ENCODE measurements at regions not wholly inside any gene's neighbourhood (a gene's known extent, or its start where the extent isn't known, plus 50 kb on each side); places are given as distances from the start of the nearest gene placed in this dataset.

DNA sequence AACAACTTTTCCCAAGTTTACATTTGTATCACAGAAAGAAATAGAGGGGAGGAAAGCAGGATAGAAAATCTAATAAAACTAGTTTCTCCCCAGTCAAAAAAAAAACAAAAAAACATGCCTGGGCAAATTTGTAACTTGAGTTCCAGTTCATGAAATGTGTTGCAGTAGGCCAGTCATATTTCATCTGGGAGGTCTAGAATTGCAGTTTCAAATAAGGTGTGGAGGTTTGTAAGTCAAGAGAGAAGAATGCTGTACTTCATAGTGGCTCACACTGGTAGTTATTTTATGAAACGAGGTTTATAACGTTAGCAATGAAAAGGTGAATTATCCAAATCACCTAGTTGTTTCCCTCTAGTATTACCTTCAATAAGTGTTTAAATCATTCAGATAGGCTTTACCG, 1313.9 kb upstream of the SLC39A10 start:
- Histone ChIP-seq H3K9me2 (ENCODE audit: insufficient read depth) (no peaks in the 10 kb centered on the region), H3K36me3 (ENCODE audit: control insufficient read depth in 1 of 2, insufficient read depth in 2 of 2, low read length in 2 of 2) (no peaks in the 10 kb centered on the region), H2AFZ (ENCODE audit: low read depth, low read length, poor library complexity, severe bottlenecking) (no peak overlapping the region), H3K4me3 (replicated peaks in 1 of 2; ENCODE audit: low read depth in 1 of 2, low read length in 2 of 2) (no peak overlapping the region), H3K4me2 (ENCODE audit: low read length) (no peak overlapping the region), H3K4me1 (ENCODE audit: control insufficient read depth in 1 of 2, insufficient read depth in 2 of 2, low read length in 2 of 2) (no peaks in the 10 kb centered on the region), H3K27ac (ENCODE audit: low read depth, low read length) (no peak overlapping the region), H3K9me3 (ENCODE audit: control insufficient read depth in 1 of 2, insufficient read depth in 1 of 2, low read depth in 1 of 2, low read length in 2 of 2) (no peaks in the 10 kb centered on the region), H3K9ac (ENCODE audit: low read length) (no peak overlapping the region), H4K20me1 (ENCODE audit: insufficient read depth) (no peaks in the 10 kb centered on the region), H3K79me2 (ENCODE audit: insufficient read depth, low read length) (no peaks in the 10 kb centered on the region), H3K27me3 (ENCODE audit: insufficient read depth, low read length) (no peaks in the 10 kb centered on the region)
- TF ChIP-seq, protein P1, sequence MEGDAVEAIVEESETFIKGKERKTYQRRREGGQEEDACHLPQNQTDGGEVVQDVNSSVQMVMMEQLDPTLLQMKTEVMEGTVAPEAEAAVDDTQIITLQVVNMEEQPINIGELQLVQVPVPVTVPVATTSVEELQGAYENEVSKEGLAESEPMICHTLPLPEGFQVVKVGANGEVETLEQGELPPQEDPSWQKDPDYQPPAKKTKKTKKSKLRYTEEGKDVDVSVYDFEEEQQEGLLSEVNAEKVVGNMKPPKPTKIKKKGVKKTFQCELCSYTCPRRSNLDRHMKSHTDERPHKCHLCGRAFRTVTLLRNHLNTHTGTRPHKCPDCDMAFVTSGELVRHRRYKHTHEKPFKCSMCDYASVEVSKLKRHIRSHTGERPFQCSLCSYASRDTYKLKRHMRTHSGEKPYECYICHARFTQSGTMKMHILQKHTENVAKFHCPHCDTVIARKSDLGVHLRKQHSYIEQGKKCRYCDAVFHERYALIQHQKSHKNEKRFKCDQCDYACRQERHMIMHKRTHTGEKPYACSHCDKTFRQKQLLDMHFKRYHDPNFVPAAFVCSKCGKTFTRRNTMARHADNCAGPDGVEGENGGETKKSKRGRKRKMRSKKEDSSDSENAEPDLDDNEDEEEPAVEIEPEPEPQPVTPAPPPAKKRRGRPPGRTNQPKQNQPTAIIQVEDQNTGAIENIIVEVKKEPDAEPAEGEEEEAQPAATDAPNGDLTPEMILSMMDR (IDR thresholded peaks at IDR 0.05 in 2 of 3, conservative IDR thresholded peaks at IDR 0.05 in 1 of 3; ENCODE audit: borderline replicate concordance in 1 of 3, insufficient read depth in 1 of 3, low read depth in 2 of 3, low read length in 2 of 3) = no peak
- TF ChIP-seq POLR2A (IDR thresholded peaks at IDR 0.05; ENCODE audit: borderline replicate concordance, extremely low read depth, insufficient read depth, insufficient read length) (no peak), JUND (IDR thresholded peaks at IDR 0.05) (no peak), ZNF274 (IDR thresholded peaks at IDR 0.05; ENCODE audit: low read depth, low read length) (no peak), ZFX (IDR thresholded peaks at IDR 0.05) (no peak), EZH2phosphoT487 (IDR thresholded peaks at IDR 0.05; ENCODE audit: borderline replicate concordance) (no peak), TCF7L2 (IDR thresholded peaks at IDR 0.05; ENCODE audit: borderline replicate concordance, extremely low read depth, insufficient read depth, insufficient read length) (no peak), FOSL1 (IDR thresholded peaks at IDR 0.05; ENCODE audit: low read depth) (no peak), REST (IDR thresholded peaks at IDR 0.05; ENCODE audit: low read depth) (no peak), SP1 (IDR thresholded peaks at IDR 0.05; ENCODE audit: low read depth) (no peak), RAD21 (IDR thresholded peaks at IDR 0.05; ENCODE audit: low read depth) (no peak)
- BruUV-seq (replicated peaks) = no TSS peak
- DNase-seq (ENCODE audit: low read depth, low spot score) (no peak), ATAC-seq (no peak)
- intact Hi-C loops (cut with micrococcal nuclease) = no loop called here
- RAD21 ChIA-PET (ENCODE audit: low non-redundant PET in 1 of 2, low total read pairs in 2 of 2, uncharacterized antibody in 2 of 2, unreplicated experiment in 2 of 2) = no interaction called here
- POLR2A ChIA-PET = no interaction called here
- CTCF ChIA-PET = no interaction called here

All from HCT116 (cell line).